ENCODE measurements at regions not wholly inside any gene's neighbourhood (a gene's known extent, or its start where the extent isn't known, plus 50 kb on each side); places are given as distances from the start of the nearest gene placed in this dataset.

DNA sequence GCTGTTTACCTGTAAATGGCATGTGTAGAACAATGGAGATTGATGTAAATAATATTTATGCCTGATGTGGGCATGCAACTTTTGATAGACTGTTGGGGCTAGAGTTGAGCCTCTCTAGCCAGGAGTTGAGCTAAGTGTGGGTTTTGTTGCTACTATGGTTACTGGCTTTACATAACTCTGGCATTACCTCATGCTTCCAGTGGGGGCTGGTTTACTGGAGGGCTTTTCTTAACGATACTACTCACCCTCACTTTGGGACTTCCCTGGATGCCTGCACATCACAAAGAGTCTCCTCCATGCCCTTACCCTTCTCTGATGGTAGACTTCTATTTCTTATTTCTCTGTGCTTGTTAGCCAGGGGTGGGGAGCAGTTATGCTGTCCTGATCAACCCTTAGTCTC is 524.6 kb upstream of the CDH4 start:
- DNase-seq = no peak

DNA sequence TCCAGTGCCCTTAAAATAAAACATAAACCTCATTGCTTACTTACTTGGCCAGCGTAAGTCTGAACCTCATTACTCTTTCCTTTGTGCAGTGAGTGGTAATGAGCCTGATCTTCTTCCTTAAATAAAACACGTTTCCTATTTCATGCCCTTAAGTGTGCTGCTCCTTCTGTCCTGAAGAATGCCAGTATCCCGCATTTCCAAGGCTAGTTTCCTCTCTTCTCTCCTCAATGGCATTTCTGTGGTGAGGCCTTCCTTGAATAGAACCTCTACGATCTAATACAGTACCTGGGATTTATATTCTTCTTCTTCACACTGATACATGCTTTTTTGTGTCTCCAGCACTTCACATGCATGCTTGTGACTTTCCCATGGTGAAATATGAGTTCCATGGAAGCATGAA is 523.4 kb upstream of the CDH4 start:
- no peak for DNase-seq

DNA sequence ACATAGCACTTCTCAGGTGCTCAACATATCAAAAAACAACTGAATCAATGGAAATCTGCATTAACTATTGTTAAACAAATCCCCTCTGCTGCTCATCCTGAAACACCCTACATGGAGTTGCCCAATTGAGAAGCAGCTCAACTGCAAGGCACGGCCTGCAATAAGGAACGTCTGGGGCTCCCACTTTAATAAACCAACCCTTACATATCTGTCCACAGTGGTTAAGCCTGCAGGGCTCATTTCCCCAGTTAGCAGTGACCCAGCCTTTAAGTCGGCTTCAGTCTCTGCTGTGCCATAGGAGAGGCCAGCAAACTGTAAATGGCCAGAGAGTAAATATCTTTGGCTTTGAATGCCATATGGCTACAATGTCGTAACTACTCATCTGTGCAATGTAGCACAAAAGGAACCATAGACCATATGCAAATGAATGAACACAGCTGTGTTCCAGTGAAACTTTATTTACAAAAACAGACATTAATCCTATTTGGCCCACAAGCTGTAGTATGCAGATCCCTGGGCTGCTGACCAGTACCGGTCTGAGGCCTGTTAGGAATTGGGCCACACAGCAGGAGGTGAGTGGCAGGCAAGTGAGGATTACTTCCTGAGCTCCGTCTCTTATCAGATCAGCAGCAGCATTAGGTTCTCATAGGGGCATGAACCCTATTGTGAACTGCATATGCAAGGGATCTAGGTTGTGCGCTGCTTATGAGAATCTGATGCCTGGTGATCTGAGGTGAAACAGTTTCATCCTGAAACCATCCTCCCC is 522.7 kb upstream of the CDH4 start:
- DNase-seq = no peak

DNA sequence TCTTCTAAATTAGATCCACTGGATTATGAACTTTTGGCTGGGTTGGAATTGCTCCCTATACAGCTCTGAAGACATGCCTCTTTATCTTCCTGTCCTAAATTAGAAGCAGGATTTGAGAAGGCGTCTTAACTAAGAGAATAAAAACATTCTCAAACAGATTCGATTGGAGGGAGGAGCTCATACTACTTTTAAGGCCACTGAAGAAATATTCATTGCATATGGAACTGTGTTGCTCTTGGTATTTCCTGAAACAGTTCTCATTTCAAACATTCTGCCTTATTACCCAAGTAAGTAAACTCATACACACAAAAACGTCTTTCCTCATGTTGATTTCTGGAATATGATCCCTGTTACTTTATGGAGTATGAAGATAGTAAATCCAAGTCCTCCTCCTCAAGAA is 519.7 kb upstream of the CDH4 start:
- no peak for DNase-seq

DNA sequence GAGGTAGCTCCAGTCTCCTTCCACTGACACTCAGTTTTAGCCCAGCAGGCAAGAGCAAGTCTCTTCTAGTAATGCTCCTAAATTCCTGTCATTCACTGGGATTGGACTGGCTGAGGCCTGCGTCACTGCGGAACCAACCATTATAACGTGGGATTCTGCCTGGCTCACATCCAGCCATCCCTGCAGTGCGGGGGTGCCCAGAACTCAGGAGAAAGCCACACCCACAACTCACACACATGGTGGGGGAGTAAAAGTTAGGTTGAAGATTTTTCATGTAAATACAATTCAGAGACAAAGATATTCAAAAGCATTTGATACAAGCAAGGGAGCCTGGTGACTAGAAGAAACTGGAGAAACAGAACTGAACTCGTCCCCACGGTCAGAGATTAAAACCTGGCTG is 504.0 kb upstream of the CDH4 start:
- DNase-seq = no peak

DNA sequence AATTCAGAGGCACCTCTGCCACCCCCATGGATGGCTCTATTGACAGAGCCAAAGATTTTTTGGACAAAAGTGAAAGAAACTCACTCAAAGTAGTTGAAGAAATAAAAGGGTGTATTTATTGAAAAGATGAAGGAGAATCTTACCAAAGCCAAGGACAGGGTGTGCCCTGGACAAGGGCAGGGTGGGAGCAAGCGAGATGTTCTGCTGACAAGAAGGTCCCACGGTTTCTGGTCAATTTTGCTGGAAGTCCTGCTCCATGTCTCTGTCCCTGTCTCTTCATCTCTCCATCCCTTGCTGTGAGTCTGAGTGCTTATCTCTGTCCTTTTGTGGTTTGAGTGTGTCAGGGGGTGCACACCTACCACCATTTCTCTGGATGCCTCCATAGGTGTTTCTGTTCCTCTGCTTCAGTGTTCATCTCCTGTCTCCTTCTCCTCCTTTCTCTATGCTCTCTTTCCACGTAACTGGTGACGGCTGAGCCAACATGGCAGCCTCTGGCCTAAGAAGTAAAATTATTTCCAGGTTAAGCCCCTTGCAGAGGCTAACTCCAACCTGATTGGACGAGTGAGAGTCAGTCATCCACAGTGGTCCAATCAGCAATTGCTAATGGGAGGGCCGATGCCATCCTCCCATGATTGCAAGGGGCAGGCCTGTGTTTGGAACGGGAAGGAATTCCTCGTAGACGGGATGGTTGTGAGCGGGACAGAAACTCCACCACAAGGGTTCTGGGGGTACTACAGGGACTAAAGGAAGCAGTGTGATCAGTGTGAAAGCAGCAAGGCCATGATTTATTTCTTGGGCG is 502.1 kb upstream of the CDH4 start:
- no peak for DNase-seq

DNA sequence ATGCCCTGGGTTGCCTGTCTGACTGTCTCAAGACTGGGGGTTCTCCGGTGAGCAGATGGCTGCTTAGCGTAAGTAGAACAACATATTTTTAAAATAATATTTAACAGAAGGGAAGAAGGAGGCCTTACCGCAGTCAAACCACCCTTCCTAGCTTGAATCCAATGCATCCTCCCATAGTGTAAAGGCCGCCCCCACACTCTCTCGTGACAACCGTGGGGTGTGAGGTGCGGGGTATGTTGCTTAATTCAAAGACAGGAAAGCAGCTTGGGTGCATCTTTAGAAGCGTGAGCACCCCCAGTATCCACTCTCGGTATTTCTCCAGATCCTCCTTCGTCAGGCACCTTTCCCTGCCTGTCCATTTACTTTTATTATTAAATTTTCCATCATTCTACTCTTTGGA is 501.2 kb upstream of the CDH4 start:
- DNase-seq = no peak

DNA sequence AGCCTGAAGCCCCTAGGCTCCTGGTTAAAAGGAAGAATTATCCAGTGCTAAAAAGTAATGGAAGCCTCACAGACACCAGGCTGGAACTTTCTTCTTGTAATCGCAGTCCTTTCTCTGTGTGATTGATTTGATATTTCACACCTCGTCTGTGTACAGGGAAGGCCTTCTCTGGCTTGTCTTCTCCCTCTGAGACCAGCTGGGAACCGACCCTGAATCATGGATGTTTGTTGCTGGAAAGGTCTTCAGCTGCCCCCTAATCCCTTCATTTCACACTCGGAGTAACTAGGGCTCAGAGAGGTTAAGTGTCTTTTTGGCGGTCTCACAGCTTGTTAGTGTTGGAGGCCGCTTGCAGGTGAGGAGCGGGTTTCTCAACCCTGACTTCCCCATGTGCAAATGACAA is 500.2 kb upstream of the CDH4 start:
- no peak for DNase-seq

DNA sequence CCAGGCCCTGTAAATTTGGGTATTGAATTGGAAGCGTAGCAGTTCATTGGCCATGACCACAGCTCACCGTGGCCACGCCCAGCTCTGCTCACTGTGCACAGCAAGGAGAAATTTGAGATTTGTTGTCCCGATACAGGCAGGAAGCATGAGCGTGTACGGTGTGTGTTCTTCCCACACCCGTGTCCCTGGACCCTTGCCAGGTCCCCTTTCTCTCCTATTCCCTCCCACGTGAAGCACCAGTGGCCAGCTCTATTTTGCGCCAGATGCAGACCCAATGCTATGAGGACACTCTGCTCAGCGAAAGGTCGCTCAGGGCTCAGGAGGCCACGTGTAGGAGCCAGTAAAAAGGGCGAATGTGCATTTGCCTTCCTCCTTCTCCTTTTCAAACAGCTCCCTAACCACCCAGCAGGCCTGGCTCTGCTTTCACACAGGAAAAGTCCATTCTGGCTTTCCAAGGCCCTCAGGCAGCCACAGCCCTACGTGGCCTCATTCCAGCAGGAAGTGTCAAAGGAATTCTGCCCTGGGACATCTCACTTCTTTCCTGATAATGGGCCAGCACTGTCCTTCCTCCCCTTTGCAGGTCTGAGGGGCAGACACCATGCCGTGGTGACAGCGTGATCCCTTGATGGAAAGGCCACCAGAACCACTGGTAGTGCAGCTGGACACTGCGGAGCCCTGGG is 499.2 kb upstream of the CDH4 start:
- no peak for DNase-seq

DNA sequence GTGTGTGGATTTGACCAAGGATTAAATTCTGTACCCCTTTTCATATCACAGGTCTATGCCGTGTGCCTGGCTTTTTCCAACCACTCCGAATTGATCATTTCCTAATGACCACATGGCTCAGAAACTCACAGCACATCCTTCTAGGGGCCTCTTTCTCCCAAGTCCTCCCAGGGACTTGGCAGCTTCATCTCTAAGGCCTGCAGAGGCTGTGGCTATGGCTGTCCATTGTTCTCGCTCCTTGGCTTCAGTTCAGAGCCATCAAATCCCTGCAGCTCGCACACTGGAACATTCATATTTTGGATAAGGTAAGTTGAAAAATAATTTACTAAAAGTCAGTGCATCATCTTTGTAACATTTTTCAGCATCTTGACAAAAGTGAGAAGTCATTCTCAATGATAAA is 497.2 kb upstream of the CDH4 start:
- DNase-seq = no peak

DNA sequence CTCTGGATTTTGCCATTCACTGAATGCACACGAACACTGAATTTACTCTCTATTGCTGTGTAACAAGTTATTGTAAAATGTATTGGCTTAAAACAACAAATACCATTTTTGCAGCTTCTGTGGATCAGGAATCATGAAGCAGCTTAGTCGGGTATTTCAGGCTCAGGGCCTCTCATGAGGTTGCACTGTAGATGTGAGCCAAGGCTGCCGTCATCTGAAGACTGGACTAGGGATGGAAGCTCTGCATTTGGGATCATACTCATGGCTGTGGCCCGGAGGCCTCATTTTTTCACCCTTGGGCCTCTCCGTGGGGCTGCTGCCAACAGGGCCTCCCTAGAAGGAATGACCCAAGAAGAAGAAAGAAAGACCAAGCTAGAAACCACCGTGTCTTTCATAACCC is 492.4 kb upstream of the CDH4 start:
- no peak for DNase-seq

DNA sequence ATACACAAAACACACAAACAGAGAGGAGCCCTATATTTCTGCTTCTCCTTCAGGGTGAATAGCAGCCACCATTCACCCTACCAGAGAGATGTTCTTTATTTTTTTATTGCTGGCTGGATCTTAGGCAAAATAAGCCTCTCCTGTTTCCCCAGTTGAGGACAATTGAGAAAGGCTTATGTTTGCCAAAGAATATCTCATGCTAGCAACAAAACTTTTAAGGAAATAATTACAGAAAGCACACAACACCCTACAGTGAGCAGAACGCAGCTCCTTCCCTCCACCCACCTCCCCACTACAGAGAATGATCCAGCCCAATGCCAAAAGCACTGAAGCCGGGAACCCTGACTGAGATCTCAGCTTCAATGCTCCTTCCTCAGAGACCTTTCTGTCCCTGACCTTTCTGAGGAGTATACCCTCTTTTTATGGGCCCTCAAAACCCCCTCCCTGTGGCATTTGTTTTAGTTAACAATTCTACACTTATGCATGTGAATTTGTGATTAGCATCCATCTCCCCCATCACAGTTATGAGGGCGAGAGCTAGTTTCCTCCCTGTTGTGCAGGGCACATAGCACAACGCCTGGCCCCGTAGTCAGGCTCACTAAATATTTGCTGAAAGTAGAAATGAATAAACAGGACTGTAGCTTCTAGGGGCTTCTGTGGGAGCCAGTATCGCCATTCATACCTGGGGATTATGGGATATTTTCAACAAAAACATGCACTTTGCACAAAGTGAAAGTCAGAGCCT is 491.6 kb upstream of the CDH4 start:
- DNase-seq = no peak

DNA sequence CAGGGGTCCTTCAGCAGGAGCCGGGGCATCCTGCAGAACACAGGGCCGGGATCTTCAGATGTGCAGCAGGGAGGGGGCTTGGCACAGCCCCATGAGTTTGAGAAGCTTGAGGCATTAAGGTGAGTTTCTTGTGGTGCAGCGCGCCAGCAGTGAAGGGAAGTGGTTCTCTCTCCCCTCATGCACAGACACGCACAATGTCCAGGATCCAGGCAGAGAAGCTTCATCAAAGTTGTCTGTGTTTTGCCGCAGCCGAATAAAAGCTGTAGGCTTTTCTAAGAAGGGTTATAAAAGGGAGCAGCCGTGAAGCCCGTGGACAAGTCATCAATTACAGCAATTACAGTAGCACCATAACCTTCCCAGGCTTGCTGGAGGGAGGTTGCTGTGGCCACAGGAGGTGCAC is 491.0 kb upstream of the CDH4 start:
- DNase-seq = no peak

DNA sequence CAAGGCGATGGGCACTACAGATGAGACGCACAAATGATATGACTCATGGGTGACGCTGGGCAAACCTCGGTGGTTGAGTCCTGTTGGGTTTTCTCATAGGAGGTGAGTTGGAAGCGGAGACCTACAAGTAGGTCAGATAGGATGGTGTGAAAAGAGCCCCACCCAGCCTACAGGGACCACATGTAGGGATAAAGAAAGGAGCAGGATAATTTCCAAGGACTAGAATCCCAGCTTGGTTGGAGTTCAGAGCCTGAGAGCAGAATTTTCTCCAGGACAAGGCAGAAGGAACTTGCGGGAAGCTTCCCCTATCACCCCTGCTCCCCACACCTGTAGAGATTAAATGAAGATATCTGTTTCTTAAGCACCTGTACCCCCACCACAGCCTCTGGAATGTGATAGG is 489.7 kb upstream of the CDH4 start:
- DNase-seq = no peak

DNA sequence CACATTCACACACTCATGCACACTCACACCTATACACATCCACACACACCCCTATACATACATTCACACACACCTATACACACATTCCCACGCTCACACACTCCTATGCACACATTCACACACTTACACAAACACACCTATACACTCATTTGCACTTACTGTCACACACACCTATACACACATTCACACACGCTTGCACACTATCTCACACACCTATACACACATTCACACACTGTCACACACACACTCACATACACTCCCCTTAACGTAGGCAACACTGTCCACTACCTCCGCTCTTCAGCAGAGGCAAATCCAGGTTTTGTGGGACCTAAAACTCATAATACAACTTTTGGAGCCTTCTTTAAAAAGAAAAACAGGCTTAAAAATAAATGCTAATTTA is 487.7 kb upstream of the CDH4 start:
- no peak for DNase-seq

DNA sequence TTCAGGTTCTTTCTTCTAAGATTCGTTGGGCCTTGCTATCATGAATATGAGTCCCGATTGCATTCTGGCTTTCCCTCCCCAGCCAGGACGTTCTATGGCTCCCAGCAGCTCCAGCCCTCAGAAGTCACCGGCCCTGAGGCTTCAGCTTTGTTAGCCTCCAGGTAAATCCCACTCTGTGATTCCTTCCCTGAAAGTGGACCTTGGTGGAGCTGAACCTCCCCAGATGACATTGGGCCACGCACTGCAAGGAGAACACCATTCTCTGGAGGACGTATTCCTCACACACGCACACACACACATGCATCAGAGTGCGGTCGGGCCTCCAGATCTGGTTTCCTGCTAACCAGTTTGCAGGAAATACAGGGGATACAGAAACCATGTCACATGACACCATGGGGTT is 487.3 kb upstream of the CDH4 start:
- DNase-seq = no peak

DNA sequence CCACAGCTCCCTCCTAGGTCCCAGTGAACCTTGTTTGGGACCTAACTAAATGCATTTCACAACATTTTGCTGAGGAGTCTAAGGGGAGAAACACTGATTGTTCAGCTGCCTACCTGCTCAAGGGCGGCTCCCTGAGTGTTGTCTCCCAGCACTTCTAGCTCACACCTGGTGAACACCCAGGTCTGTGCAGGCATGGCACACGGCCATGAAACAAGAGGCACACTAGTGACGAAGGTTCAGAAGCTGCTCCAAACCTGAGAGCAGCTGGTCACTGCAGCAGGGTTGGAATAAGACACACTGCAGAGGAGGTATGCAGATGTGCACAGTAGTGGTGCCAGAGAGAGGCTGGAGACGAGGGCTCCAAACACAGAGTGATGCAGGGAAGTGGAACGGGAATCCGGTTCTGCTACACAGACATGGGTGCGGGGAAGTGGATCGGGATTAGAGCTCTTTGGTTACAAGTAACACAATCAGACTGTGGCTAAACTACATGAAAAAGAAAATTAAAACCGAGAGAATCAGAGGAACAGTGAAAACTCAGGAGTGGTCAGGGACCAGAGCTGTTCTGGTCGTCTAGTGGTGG is 486.1 kb upstream of the CDH4 start:
- DNase-seq = no peak

DNA sequence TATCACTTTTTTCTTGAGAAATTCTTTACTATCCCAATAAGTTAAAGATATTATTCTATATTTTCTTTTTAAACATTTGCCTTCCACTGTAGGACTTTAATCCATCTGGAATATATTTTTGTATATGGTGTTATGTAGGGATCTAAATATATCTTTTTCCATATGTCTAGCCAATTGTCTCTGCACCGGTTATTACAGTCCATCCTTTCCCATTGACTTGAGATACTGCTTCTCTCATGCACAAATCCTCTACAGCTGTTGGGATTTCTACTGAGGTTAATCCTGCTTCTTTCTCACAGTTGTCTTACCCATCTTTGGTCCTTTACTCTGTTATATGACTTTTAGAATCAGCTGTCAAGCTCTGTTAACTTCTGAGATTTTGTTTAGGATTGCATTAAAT is 483.8 kb upstream of the CDH4 start:
- no peak for DNase-seq

DNA sequence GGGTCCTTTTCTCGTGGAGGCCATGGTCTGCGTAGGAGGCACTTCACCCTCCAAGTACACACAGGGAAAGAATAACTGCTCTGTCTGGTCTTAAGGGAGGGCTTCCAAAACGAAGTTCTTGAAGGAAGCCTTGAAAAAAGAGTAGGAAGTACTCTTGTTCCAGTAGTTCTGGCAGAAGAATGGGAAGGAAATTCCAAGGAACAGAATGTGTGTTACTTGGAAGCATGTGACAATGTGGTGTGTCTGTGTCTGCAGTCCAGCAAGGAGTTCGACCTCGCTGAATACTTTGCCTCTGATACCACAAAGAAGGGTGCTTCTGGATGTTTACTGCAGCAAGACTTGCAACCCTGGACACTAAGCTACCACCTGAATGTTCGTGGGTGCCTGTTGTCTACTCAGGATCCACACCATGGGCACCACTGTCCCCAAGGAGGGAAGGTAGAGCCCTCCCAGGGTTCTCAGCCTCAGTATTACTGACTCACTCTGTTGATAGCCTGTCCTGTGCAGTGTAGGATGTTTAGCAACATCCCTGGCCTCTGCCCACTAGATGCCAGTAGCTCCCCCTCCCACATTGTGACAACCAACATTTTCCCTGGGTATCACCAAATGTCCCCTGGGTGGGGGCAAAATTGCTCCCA is 471.6 kb upstream of the CDH4 start:
- no peak for DNase-seq

DNA sequence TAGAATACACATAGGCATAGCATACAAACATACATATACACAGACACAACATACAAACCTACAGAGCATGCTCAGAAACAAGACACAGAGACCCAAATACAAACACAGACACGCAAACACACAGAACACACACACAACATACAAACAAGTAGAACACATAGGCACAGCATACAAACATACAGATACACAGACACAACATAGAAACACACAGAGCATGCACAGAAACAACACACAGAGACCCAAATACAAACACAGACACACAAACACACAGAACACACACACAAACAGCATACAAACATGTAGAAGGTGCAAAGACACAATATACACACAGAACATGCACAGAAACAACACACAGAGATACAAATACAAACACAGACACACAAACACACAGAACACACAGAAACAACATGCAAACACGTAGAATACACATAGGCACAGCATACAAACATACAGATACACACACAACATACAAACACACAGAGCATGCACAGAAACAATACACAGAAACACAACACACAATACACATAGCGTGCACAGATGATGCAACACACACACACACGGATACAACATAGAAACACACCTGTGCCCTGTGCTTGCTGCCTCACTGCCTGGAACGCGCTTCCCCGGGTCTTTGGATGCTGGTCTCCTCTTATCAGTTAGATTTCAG is 469.0 kb upstream of the CDH4 start:
- DNase-seq = no peak

DNA sequence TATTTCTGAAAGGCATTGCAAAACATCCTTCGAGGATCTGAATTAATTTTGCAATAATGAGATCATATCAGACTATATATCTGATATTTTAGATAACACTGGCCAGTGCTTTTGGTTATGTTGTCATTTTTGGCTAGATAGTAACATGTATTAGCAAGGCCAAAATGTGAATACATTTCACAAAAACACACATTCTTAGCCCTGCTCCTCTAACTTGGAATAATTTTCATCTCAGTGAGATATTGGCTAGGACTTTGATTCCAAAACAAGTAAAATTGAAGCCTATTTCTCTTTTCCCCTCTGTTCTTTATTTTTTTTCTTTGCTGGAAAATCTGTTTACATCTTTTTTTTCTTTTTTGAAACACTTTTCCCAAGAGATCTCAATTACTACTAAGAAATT is 466.8 kb upstream of the CDH4 start:
- DNase-seq = no peak

DNA sequence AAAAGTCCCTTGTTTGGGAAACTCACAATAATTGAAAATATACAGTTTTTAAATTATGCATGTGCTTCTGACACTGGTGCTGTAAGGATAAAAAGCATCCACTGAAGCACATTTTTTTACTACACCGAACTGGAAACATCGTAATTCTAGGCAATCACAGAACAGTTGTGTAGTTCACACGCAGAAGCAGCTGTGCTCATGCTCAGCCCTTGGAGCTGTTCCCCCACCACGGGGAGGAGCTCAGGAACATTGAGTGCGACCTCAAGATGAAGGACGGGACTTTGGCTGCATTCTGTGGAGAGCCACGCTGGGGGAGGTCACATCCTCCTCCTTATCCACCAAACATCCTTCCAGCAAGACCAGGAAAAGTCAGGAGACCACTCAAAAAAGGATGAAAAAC is 466.3 kb upstream of the CDH4 start:
- no peak for DNase-seq
